ENCODE measurements at regions not wholly inside any gene's neighbourhood (a gene's known extent, or its start where the extent isn't known, plus 50 kb on each side); places are given as distances from the start of the nearest gene placed in this dataset.

GRCh38 chr2:41826921-41827320 lies 220.9 kb upstream of the PKDCC start:
- no peak for TF ChIP-seq CTCF (IDR thresholded peaks at IDR 0.05)
- no peak for TF ChIP-seq POLR2AphosphoS5 (IDR thresholded peaks at IDR 0.05)
- no peak for TF ChIP-seq POLR2A (IDR thresholded peaks at IDR 0.05)

Measured in sigmoid colon (tissue), 4 donors.